ENCODE measurements at regions not wholly inside any gene's neighbourhood (a gene's known extent, or its start where the extent isn't known, plus 50 kb on each side); places are given as distances from the start of the nearest gene placed in this dataset.
"Not testable (repeated sequence)": the region's sequence is repeated elsewhere in the genome, so short reads cannot be mapped to it uniquely, and the experiment has no call there.

DNA sequence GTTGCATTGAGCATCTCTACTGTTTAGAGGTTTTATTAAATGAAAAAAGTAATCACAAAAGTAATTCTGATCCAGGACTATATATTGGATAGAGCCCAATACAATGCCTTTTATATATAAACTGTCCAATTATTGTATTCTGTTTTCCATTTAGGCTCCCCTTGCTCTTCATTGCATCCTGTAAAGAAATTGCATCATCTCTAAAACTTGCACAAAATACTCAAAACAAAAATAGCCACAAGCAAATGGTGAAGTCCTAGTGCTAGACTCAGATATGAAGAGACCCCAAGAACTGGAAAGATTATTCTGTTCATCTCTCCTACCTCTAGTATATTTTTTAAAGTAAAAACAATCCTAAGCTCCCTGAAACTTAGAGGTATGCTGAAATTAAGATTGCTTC is 195.8 kb downstream of the NNT start:
- no peak for DNase-seq (ENCODE audit: low spot score, unreplicated experiment)
- Mint-ChIP-seq H3K4me1 (ENCODE audit: low read depth) (no peaks in the 10 kb centered on the region), H3K27ac (no peak overlapping the region), H3K9me3 (ENCODE audit: low read depth) (peaks cover 10% of the 10 kb centered on the region), H3K27me3 (no peaks in the 10 kb centered on the region), H3K36me3 (ENCODE audit: insufficient read depth) (no peaks in the 10 kb centered on the region), H3K4me3 (ENCODE audit: low read depth) (no peak overlapping the region)
- TF ChIP-seq, protein P1, sequence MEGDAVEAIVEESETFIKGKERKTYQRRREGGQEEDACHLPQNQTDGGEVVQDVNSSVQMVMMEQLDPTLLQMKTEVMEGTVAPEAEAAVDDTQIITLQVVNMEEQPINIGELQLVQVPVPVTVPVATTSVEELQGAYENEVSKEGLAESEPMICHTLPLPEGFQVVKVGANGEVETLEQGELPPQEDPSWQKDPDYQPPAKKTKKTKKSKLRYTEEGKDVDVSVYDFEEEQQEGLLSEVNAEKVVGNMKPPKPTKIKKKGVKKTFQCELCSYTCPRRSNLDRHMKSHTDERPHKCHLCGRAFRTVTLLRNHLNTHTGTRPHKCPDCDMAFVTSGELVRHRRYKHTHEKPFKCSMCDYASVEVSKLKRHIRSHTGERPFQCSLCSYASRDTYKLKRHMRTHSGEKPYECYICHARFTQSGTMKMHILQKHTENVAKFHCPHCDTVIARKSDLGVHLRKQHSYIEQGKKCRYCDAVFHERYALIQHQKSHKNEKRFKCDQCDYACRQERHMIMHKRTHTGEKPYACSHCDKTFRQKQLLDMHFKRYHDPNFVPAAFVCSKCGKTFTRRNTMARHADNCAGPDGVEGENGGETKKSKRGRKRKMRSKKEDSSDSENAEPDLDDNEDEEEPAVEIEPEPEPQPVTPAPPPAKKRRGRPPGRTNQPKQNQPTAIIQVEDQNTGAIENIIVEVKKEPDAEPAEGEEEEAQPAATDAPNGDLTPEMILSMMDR (IDR thresholded peaks at IDR 0.05; ENCODE audit: unreplicated experiment): no peak

DNA sequence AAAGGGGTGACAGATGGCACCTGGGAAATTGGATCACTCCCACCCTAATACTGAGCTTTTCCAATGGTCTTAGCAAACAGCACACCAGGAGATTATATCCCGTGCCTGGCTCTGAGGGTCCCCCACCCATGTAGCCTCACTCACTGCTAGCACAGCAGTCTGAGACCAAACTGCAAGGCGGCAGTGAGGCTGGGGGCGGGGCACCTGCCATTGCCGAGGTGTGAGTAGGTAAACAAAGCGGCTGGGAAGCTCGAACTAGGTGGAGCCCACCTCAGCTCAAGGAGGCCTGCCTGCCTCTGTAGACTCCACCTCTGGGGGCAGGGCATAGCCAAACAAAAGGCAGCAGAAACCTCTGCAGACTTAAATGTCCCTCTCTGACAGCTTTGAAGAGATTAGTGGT is 188.9 kb downstream of the NNT start:
- DNase-seq (ENCODE audit: low spot score, unreplicated experiment); H3K4me3 Mint-ChIP-seq (ENCODE audit: low read depth); H3K27ac Mint-ChIP-seq; H3K27me3 Mint-ChIP-seq; H3K4me1 Mint-ChIP-seq (ENCODE audit: low read depth); H3K36me3 Mint-ChIP-seq (ENCODE audit: insufficient read depth): not testable (repeated sequence)
- peaks cover 21% of the 10 kb centered on the region for H3K9me3 Mint-ChIP-seq (ENCODE audit: low read depth)

DNA sequence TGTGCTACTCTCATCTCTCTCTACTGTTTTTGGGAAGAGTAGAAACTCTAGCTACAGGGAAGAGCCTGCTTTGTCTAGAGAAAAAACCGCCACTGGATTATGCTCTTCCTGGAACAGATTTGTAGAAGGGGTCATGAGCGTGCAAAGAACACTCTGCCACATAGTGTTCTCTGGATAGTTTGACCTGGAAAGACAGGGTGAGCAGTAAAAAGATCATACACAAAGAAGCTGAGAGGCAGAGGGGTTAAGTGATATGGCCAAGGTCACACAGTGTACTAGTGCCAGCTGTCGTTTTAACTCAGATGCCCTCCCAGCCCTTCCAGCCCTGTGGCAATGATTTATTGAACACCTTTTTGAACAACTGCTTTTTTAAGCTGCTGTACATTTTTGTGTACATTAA is 182.2 kb downstream of the NNT start:
- Mint-ChIP-seq H3K27me3 (no peaks in the 10 kb centered on the region), H3K4me3 (ENCODE audit: low read depth) (no peak overlapping the region), H3K4me1 (ENCODE audit: low read depth) (no peaks in the 10 kb centered on the region), H3K9me3 (ENCODE audit: low read depth) (peaks cover 17% of the 10 kb centered on the region), H3K36me3 (ENCODE audit: insufficient read depth) (no peaks in the 10 kb centered on the region), H3K27ac (no peak overlapping the region)
- DNase-seq (ENCODE audit: low spot score, unreplicated experiment): no peak
- TF ChIP-seq, protein P1 (IDR thresholded peaks at IDR 0.05; ENCODE audit: unreplicated experiment): no peak

DNA sequence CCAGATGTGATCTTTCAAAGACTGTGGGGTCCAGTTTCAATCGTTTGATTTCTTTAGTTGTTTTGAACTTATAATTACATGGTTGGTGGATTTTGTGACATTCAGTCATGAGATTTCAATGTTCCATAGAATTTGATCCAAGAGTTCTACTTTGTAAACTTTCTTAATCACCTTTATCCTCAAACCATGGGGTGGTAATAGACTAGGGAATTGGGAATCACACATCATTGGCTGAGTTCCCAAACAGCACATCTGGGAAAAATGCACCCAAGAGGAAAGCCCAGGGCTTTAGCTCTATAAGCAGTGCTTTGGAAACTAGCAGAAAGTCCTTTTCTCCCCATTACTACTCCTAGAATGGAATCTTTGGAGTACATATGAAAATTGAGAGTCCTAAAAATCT is 177.6 kb downstream of the NNT start:
- no peak for DNase-seq (ENCODE audit: low spot score, unreplicated experiment)
- Mint-ChIP-seq H3K4me1 (ENCODE audit: low read depth) (no peaks in the 10 kb centered on the region), H3K9me3 (ENCODE audit: low read depth) (peaks cover 5% of the 10 kb centered on the region), H3K4me3 (ENCODE audit: low read depth) (no peak overlapping the region), H3K27me3 (no peaks in the 10 kb centered on the region), H3K36me3 (ENCODE audit: insufficient read depth) (no peaks in the 10 kb centered on the region), H3K27ac (no peak overlapping the region)
- TF ChIP-seq, protein P1 (IDR thresholded peaks at IDR 0.05; ENCODE audit: unreplicated experiment): no peak

DNA sequence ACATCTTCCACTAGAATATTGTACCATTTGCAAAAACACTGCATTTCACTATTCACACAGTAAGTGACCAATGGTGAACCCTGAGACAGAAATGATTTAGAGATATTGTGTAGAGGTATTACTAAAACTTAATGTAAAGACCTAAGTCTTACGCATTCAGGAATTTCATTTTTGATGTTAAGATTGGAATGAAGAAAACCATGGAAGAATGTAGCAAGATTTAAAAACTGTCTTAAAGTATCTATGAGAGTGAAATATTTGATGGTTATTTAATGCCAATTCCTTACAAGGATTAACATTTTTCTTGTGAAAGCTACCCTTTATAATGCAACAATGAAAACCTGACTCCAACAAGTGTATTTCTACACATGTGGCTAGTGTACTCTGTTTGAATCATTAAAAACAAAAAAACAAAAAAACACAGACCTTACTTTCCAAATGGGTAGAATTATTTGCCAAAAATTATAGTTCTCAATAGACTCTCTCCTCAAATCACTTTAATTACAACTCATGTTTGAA is 172.0 kb downstream of the NNT start:
- H3K36me3 Mint-ChIP-seq (ENCODE audit: insufficient read depth): no peaks in the 10 kb centered on the region
- no peaks in the 10 kb centered on the region for H3K27me3 Mint-ChIP-seq
- H3K27ac Mint-ChIP-seq: no peak overlapping the region
- no peaks in the 10 kb centered on the region for H3K4me1 Mint-ChIP-seq (ENCODE audit: low read depth)
- H3K4me3 Mint-ChIP-seq (ENCODE audit: low read depth): no peak overlapping the region
- no peak for DNase-seq (ENCODE audit: low spot score, unreplicated experiment)
- H3K9me3 Mint-ChIP-seq (ENCODE audit: low read depth): peaks cover 5% of the 10 kb centered on the region
- TF ChIP-seq, protein P1 (IDR thresholded peaks at IDR 0.05; ENCODE audit: unreplicated experiment): no peak

DNA sequence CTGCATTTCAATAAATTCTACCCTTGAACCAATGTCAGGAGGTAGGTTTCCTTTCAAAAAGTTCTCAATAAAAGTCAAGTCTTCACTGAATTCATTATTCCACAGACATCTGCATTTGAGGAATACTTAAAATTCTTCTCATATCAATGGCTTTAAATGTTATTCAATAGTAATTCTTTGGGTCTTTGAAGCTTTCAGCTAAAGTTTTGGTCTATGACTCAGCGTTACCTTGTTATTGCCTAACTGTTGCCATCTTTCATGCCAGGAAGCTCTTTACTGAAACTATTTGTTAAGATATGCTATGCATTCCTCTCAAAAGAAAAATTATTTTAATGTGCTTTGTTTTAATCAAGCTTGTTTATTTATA is 170.5 kb downstream of the NNT start:
- Mint-ChIP-seq H3K36me3 (ENCODE audit: insufficient read depth) (no peaks in the 10 kb centered on the region), H3K4me3 (ENCODE audit: low read depth) (no peak overlapping the region), H3K9me3 (ENCODE audit: low read depth) (peaks cover 5% of the 10 kb centered on the region), H3K27ac (no peak overlapping the region), H3K27me3 (no peaks in the 10 kb centered on the region), H3K4me1 (ENCODE audit: low read depth) (no peaks in the 10 kb centered on the region)
- DNase-seq (ENCODE audit: low spot score, unreplicated experiment): no peak
- TF ChIP-seq, protein P1 (IDR thresholded peaks at IDR 0.05; ENCODE audit: unreplicated experiment): no peak
